ENCODE measurements at regions not wholly inside any gene's neighbourhood (a gene's known extent, or its start where the extent isn't known, plus 50 kb on each side); places are given as distances from the start of the nearest gene placed in this dataset.

DNA sequence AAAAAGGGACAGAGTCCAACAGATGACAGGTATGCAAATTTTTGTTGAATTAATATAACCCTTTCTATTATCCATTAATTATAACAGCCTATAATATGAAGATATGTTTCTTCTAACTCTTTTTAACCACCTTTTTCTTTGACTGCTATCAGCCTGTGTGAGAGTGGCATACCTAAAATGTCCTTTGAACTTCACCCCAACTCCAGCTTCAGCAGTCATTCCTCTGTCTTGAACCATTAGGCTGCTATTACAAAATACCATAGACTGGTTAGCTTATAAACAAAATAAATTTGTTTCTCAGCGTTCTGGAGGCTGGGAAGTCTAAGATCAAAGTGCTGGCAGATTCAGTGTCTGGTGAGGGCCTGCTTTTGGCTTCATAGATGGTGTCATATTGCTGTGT lies 564.6 kb upstream of the FAT3 start:
- no peaks in the 10 kb centered on the region for H3K27me3 Mint-ChIP-seq (ENCODE audit: low read depth)
- H3K9me3 Mint-ChIP-seq = no peaks in the 10 kb centered on the region
- H3K4me3 Mint-ChIP-seq = no peak overlapping the region
- TF ChIP-seq, protein P1, sequence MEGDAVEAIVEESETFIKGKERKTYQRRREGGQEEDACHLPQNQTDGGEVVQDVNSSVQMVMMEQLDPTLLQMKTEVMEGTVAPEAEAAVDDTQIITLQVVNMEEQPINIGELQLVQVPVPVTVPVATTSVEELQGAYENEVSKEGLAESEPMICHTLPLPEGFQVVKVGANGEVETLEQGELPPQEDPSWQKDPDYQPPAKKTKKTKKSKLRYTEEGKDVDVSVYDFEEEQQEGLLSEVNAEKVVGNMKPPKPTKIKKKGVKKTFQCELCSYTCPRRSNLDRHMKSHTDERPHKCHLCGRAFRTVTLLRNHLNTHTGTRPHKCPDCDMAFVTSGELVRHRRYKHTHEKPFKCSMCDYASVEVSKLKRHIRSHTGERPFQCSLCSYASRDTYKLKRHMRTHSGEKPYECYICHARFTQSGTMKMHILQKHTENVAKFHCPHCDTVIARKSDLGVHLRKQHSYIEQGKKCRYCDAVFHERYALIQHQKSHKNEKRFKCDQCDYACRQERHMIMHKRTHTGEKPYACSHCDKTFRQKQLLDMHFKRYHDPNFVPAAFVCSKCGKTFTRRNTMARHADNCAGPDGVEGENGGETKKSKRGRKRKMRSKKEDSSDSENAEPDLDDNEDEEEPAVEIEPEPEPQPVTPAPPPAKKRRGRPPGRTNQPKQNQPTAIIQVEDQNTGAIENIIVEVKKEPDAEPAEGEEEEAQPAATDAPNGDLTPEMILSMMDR (IDR thresholded peaks at IDR 0.05; ENCODE audit: unreplicated experiment) = no peak
- H3K36me3 Mint-ChIP-seq = no peaks in the 10 kb centered on the region
- no peak for DNase-seq (ENCODE audit: low spot score in 2 of 2, unreplicated experiment in 2 of 2)
- H3K27ac Mint-ChIP-seq = no peak overlapping the region
- no peaks in the 10 kb centered on the region for H3K4me1 Mint-ChIP-seq

DNA sequence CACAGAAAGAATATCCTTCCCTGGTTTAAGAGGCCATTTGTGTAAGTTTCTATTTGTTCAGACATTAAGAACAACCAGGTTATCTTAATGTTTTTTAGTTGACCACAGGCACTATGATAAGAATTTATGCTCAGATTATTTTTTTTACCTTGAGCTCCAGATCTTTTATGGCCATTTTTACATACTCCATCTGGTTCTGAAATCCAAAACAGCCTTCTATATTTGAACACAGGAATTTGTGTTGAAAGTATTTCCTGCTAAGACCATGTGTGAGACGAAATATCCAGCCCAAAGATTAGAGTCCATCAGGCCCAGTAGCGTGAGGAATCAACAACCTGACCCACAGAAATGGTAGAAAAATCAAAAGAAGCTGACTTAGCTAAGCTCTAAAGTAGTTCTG lies 569.9 kb upstream of the FAT3 start:
- H3K4me3 Mint-ChIP-seq = no peak overlapping the region
- TF ChIP-seq, protein P1 (IDR thresholded peaks at IDR 0.05; ENCODE audit: unreplicated experiment) = no peak
- no peak for DNase-seq (ENCODE audit: low spot score in 2 of 2, unreplicated experiment in 2 of 2)
- H3K4me1 Mint-ChIP-seq = peaks cover 17% of the 10 kb centered on the region
- no peaks in the 10 kb centered on the region for H3K9me3 Mint-ChIP-seq
- no peak overlapping the region for H3K27ac Mint-ChIP-seq
- no peaks in the 10 kb centered on the region for H3K36me3 Mint-ChIP-seq
- no peaks in the 10 kb centered on the region for H3K27me3 Mint-ChIP-seq (ENCODE audit: low read depth)

DNA sequence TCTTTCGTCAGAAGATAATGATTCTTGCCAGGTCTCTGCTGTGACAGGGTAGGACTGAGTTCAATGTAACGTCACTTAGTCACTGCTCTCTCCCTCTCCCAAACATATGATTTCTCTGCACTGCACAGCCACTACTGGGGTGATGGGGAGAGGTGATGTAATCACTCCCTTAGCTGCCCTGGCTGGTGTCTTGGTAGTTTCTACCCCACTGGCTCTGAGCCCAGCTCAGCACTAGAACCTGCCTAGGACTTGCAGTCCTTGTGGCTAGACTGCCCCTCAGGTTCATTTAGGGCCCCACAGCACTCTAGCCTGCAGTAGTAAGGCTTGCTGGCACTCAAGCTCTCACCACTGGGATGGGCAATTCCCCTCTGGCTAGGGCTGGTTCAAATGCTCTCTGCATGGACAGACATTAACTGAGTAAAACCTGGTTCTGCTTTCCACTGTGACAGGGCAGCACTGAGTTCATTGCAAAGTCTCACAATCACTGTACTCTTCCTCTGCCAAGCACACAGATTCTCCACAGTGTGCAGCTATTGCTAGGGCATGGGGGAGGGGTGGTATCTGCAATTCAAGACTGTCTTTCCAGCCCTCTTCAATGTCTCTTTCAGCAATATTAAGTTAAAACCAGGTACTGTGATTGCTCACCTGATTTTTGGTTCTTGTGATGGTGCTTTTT lies 571.4 kb upstream of the FAT3 start:
- Mint-ChIP-seq H3K27me3 (ENCODE audit: low read depth) (no peaks in the 10 kb centered on the region), H3K9me3 (no peaks in the 10 kb centered on the region), H3K36me3 (no peaks in the 10 kb centered on the region), H3K4me3 (no peak overlapping the region), H3K4me1 (peaks cover 17% of the 10 kb centered on the region), H3K27ac (no peak overlapping the region)
- TF ChIP-seq, protein P1 (IDR thresholded peaks at IDR 0.05; ENCODE audit: unreplicated experiment) = no peak
- no peak for DNase-seq (ENCODE audit: low spot score in 2 of 2, unreplicated experiment in 2 of 2)

DNA sequence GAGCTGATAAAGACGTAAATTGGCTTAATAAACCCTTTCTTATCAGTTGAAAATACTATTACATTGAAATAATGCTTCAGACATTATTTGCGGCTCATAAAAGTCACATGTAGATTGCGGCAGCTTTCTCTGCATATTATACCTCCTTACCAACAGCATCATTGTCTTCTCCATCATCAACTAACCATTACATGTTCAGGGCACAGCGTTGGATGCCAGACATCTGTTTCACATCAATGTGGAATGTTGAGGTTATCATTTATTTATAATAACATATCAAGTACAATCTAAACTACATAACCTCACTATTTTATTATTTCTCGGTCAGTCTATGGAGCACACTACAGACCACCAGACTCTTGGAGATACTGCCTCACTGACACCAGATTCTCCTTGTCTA lies 573.8 kb upstream of the FAT3 start:
- H3K4me3 Mint-ChIP-seq = no peak overlapping the region
- no peaks in the 10 kb centered on the region for H3K36me3 Mint-ChIP-seq
- H3K27ac Mint-ChIP-seq = no peak overlapping the region
- TF ChIP-seq, protein P1 (IDR thresholded peaks at IDR 0.05; ENCODE audit: unreplicated experiment) = no peak
- peaks cover 17% of the 10 kb centered on the region for H3K4me1 Mint-ChIP-seq
- DNase-seq (ENCODE audit: low spot score in 2 of 2, unreplicated experiment in 2 of 2) = no peak
- H3K27me3 Mint-ChIP-seq (ENCODE audit: low read depth) = no peaks in the 10 kb centered on the region
- no peaks in the 10 kb centered on the region for H3K9me3 Mint-ChIP-seq

DNA sequence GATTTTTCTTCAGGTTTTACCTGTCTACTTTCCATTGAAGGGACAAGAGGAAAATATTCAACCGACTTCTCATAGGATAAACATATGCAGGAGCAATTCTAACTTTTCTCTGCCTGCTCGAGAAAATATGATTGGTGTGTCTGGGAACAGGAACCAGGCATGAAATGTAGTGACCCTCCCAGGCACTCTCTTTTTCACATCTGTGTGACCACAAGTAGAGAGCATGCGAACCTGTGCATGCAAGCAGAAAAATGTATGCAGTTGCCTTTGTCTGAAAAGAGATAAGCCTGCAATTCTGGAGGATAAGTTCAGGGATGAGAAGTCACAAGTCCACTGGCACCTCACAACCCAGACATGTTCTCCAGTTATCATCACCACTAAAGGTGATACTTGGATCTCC lies 583.5 kb upstream of the FAT3 start:
- peaks cover 8% of the 10 kb centered on the region for H3K4me1 Mint-ChIP-seq
- no peaks in the 10 kb centered on the region for H3K36me3 Mint-ChIP-seq
- H3K27ac Mint-ChIP-seq = no peak overlapping the region
- TF ChIP-seq, protein P1 (IDR thresholded peaks at IDR 0.05; ENCODE audit: unreplicated experiment) = no peak
- H3K9me3 Mint-ChIP-seq = no peaks in the 10 kb centered on the region
- H3K4me3 Mint-ChIP-seq = no peak overlapping the region
- H3K27me3 Mint-ChIP-seq (ENCODE audit: low read depth) = no peaks in the 10 kb centered on the region
- no peak for DNase-seq (ENCODE audit: low spot score in 2 of 2, unreplicated experiment in 2 of 2)

- Mint-ChIP-seq H3K27ac (no peak overlapping the region), H3K4me1 (peaks cover 5% of the 10 kb centered on the region), H3K4me3 (no peak overlapping the region), H3K36me3 (no peaks in the 10 kb centered on the region), H3K9me3 (no peaks in the 10 kb centered on the region), H3K27me3 (ENCODE audit: low read depth) (no peaks in the 10 kb centered on the region)
- no peak for DNase-seq (ENCODE audit: low spot score in 2 of 2, unreplicated experiment in 2 of 2)
- TF ChIP-seq, protein P1 (IDR thresholded peaks at IDR 0.05; ENCODE audit: unreplicated experiment) = no peak
Measured at GRCh38 chr11:91639359-91639758, 585.3 kb upstream of the FAT3 start.

All from mesothelial cell of epicardium (in vitro differentiated cells).